H1 (cell line): ENCODE measurements at regions not wholly inside any gene's neighbourhood (a gene's known extent, or its start where the extent isn't known, plus 50 kb on each side); places are given as distances from the start of the nearest gene placed in this dataset.

ENCODE experiments used
- CTCF ChIA-PET: fragments of 300-600 bp; sonication (Branson Sonifier 250); formaldehyde crosslinking; loops from one replicate; lab custom pipeline; 2021; ENCODE audit not compliant: partially characterized antibody; lab: Charles Lee
- POLR2A ChIA-PET: fragments of 300-600 bp; sonication (Branson Sonifier 250); formaldehyde crosslinking; loops from one replicate; lab custom pipeline; 2021; ENCODE audit warnings: inconsistent platforms; ENCODE audit not compliant: partially characterized antibody; lab: Charles Lee
- DNase-seq, 2 experiments: peaks; one replicate each; pipeline versions ENCODE4 v3.0.0 to v3.0.0-alpha.2; 2010 to 2022; ENCODE audit warnings: low spot score in 2 of 2, low read depth in 1 of 2, mixed read lengths in 1 of 2
- FAIRE-seq: peaks from 2 replicates; lab custom pipeline; 2011; peaks lifted over from hg19 to GRCh38; lab: Jason Lieb, UNC
- H2AFZ ChIP-seq: 2 replicates; pipeline ENCODE4 v1.8.1; 2012; ENCODE audit warnings: low read length, inconsistent platforms
- H2AK5ac ChIP-seq: 2 replicates; pipeline ENCODE4 v1.6.1; 2013; ENCODE audit warnings: low read depth, low read length
- H2BK120ac ChIP-seq: replicated peaks from 2 replicates; pipeline ENCODE3; 2013; ENCODE audit warnings: low read depth, low read length, inconsistent platforms
- H2BK12ac ChIP-seq: 2 replicates; pipeline ENCODE4 v1.6.1; 2013; ENCODE audit warnings: low read depth, low read length
- H2BK15ac ChIP-seq: 2 replicates; pipeline ENCODE4 v1.6.1; 2013; ENCODE audit warnings: low read length
- H2BK20ac ChIP-seq: 2 replicates; pipeline ENCODE4 v1.6.1; 2013; ENCODE audit warnings: low read length
- H2BK5ac ChIP-seq: 2 replicates; pipeline ENCODE4 v1.6.1; 2013; ENCODE audit warnings: low read depth, low read length
- H3K14ac ChIP-seq: 2 replicates; pipeline ENCODE4 v1.6.1; 2013; ENCODE audit warnings: inconsistent platforms; ENCODE audit not compliant: insufficient read length
- H3K18ac ChIP-seq: 2 replicates; pipeline ENCODE4 v1.6.1; 2013; ENCODE audit warnings: low read length; ENCODE audit errors: extremely low read depth
- H3K23ac ChIP-seq: 2 replicates; pipeline ENCODE4 v1.6.1; 2013; ENCODE audit warnings: inconsistent platforms; ENCODE audit not compliant: insufficient read length
- H3K23me2 ChIP-seq: 2 replicates; pipeline ENCODE4 v1.6.1; 2013; ENCODE audit warnings: low read depth, low read length
- H3K27ac ChIP-seq: 2 replicates; pipeline ENCODE4 v1.6.1; 2011; ENCODE audit warnings: low read depth, low read length, inconsistent platforms
- H3K27me3 ChIP-seq, 4 experiments: replicated peaks in 1 of 4; 1 replicate in 1 of 4; 2 replicates in 3 of 4; pipeline versions ENCODE4 v1.6.1 to v1.8.1; 2011 to 2013; ENCODE audit warnings: low read length in 3 of 4, mild to moderate bottlenecking in 3 of 4, inconsistent platforms in 2 of 4, mixed read lengths in 2 of 4, moderate library complexity in 1 of 4; ENCODE audit not compliant: control insufficient read depth in 3 of 4, insufficient read depth in 3 of 4; ENCODE audit errors: extremely low read depth in 1 of 4
- H3K36me3 ChIP-seq, 4 experiments: 2 replicates each; pipeline versions ENCODE4 v1.6.1 to v1.8.1; 2011 to 2013; ENCODE audit warnings: mild to moderate bottlenecking in 4 of 4, low read length in 3 of 4, moderate library complexity in 2 of 4, control low read depth in 1 of 4, inconsistent platforms in 1 of 4; ENCODE audit not compliant: insufficient read depth in 4 of 4, control insufficient read depth in 2 of 4
- H3K4ac ChIP-seq: replicated peaks from 2 replicates; pipeline ENCODE3; 2013; ENCODE audit warnings: low read length, low read depth, mixed read lengths, inconsistent platforms; ENCODE audit not compliant: insufficient read length
- H3K4me1 ChIP-seq, 4 experiments: replicated peaks in 1 of 4; 1 replicate in 1 of 4; 2 replicates in 3 of 4; pipeline versions ENCODE4 v1.6.1 to v1.8.1; 2011 to 2013; ENCODE audit warnings: low read length in 3 of 4, inconsistent platforms in 2 of 4, mixed read lengths in 1 of 4; ENCODE audit not compliant: insufficient read depth in 4 of 4, control insufficient read depth in 3 of 4
- H3K4me2 ChIP-seq, 2 experiments: 2 replicates each; pipeline versions ENCODE4 v1.6.1 to v1.8.1; 2011 to 2013; ENCODE audit warnings: low read depth in 2 of 2, low read length in 2 of 2, control low read depth in 1 of 2, inconsistent platforms in 1 of 2, mild to moderate bottlenecking in 1 of 2; ENCODE audit not compliant: insufficient read depth in 1 of 2
- H3K4me3 ChIP-seq, 4 experiments: fragments of 200-600, 300-600 bp in 1 of 4; sonication (generic), shearing (Covaris generic), sonication (Bioruptor Twin) in 1 of 4; 2 replicates each; pipeline versions ENCODE4 v1.5.1 to v1.8.1; 2011 to 2016; ENCODE audit warnings: low read length in 4 of 4, low read depth in 3 of 4, control low read depth in 2 of 4, inconsistent platforms in 2 of 4, mild to moderate bottlenecking in 2 of 4, mixed read lengths in 1 of 4, moderate library complexity in 1 of 4; ENCODE audit not compliant: insufficient read depth in 2 of 4; ENCODE audit errors: extremely low read depth in 1 of 4
- H3K56ac ChIP-seq: replicated peaks from 2 replicates; pipeline ENCODE3; 2013; ENCODE audit warnings: low read depth, mild to moderate bottlenecking, mixed read lengths, low read length, inconsistent platforms; ENCODE audit not compliant: insufficient read length
- H3K79me1 ChIP-seq: 2 replicates; pipeline ENCODE4 v1.6.1; 2013; ENCODE audit warnings: low read depth, low read length, control low read depth
- H3K79me2 ChIP-seq, 2 experiments: 2 replicates each; pipeline versions ENCODE4 v1.6.1 to v1.8.1; 2012 to 2013; ENCODE audit warnings: low read length in 2 of 2, mild to moderate bottlenecking in 2 of 2, inconsistent platforms in 1 of 2; ENCODE audit not compliant: insufficient read depth in 2 of 2, control insufficient read depth in 1 of 2
- H3K9ac ChIP-seq, 4 experiments: replicated peaks in 1 of 4; 1 replicate in 1 of 4; 2 replicates in 3 of 4; pipeline versions ENCODE4 v1.6.1 to v1.8.1; 2011 to 2013; ENCODE audit warnings: low read depth in 3 of 4, low read length in 3 of 4, control low read depth in 2 of 4, mild to moderate bottlenecking in 2 of 4, moderate library complexity in 2 of 4, inconsistent platforms in 1 of 4; ENCODE audit errors: extremely low read depth in 1 of 4
- H3K9me3 ChIP-seq, 2 experiments: 2 replicates each; pipeline versions ENCODE4 v1.6.1 to v1.8.1; 2012 to 2013; ENCODE audit warnings: mild to moderate bottlenecking in 2 of 2, moderate library complexity in 2 of 2, control low read depth in 1 of 2, inconsistent platforms in 1 of 2, low read depth in 1 of 2, low read length in 1 of 2, mixed read lengths in 1 of 2; ENCODE audit not compliant: insufficient read depth in 2 of 2
- H4K20me1 ChIP-seq, 2 experiments: replicated peaks in 1 of 2; 2 replicates each; pipeline versions ENCODE3 to v1.8.1; 2011 to 2013; ENCODE audit warnings: inconsistent platforms in 2 of 2, low read length in 2 of 2, mild to moderate bottlenecking in 1 of 2; ENCODE audit not compliant: insufficient read depth in 2 of 2, control insufficient read depth in 1 of 2
- H4K5ac ChIP-seq: 2 replicates; pipeline ENCODE4 v1.6.1; 2013; ENCODE audit warnings: low read length, low read depth, mixed read lengths, inconsistent platforms; ENCODE audit not compliant: insufficient read length
- H4K8ac ChIP-seq: 2 replicates; pipeline ENCODE4 v1.8.0; 2013; ENCODE audit warnings: mild to moderate bottlenecking, moderate library complexity, low read length, inconsistent platforms; ENCODE audit not compliant: insufficient read depth; ENCODE audit errors: extremely low read depth
- H4K91ac ChIP-seq: replicated peaks from 2 replicates; pipeline ENCODE3; 2013; ENCODE audit warnings: low read length, mixed read lengths, inconsistent platforms; ENCODE audit not compliant: insufficient read length
- FOSL1 ChIP-seq: IDR thresholded peaks from 2 replicates; pipeline ENCODE4 v1.6.1; 2011; ENCODE audit warnings: mild to moderate bottlenecking, low read depth, low read length, moderate library complexity; ENCODE audit not compliant: insufficient read depth
- TAF1 ChIP-seq: IDR thresholded peaks from 2 replicates; pipeline ENCODE4 v1.6.1; 2011; ENCODE audit warnings: mild to moderate bottlenecking, low read depth, low read length
- WGBS, 2 experiments: shearing (Covaris generic) in 1 of 2; methylation state at CpG; one replicate each; pipeline versions ENCODE4 v1.1.6 to v1.1.7; 2013 to 2015; ENCODE audit warnings: low lambda C conversion rate in 2 of 2, mixed read lengths in 2 of 2, inconsistent platforms in 1 of 2, low coverage in 1 of 2, missing lambda C conversion rate in 1 of 2; ENCODE audit not compliant: insufficient replicate concordance in 2 of 2, insufficient coverage in 1 of 2, insufficient read length in 1 of 2; ENCODE audit errors: extremely low coverage in 1 of 2, missing lambda C conversion rate in 1 of 2; 5-methylcytosine and 5-hydroxymethylcytosine counted together

DNA sequence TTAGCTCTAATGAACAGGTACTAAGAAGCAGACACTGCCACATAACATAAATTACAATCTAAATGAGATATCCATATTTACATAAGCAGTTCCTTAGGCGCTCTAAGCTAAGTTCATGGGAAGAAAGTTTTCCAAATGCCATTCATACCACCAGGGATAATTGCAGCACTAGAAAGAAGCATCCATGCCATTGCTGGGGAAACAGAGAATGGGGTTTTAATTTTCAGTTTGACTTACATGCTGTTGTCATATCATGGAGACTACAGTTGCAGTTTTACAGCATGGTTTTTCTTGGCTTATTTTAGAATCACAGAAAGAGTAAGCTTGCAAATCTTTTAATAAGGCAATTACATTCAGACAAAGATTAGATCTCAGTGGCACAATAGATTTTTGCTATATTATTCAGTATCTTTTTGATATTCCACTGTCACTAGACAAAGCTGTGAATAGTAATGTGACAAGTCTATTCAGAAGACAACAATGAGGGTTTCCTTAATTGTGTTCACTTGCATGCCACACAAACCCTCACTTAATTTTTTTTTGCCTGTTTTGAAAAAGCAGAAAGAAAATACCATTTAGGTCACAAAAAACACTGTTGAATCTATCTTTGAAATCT, 108.4 kb upstream of the ELAVL2 start:
- H3K36me3 ChIP-seq = no peaks in the 10 kb centered on the region
- H2BK5ac ChIP-seq = no peak overlapping the region
- FAIRE-seq (no peak), DNase-seq (no peak)
- no peak overlapping the region for H4K91ac ChIP-seq
- CTCF ChIA-PET = interaction anchor here (0.6 kb wide), 2 partner anchors 432 to 680 kb away, joined by 3 to 4 read pairs; no protein-coding TSS in a partner anchor
- H2BK15ac ChIP-seq = no peak overlapping the region
- no peak overlapping the region for H4K5ac ChIP-seq
- H3K27me3 ChIP-seq = no peaks in the 10 kb centered on the region
- no peak overlapping the region for H3K14ac ChIP-seq
- no peak overlapping the region for H3K4ac ChIP-seq
- H3K23me2 ChIP-seq = no peaks in the 10 kb centered on the region
- no peak overlapping the region for H3K4me3 ChIP-seq
- H3K56ac ChIP-seq = no peak overlapping the region
- POLR2A ChIA-PET = no interaction called here
- 29% methylated on average over 1 of the region's 1 CpG; no CpG with 5 or more reads in 1 of the 2 experiments for WGBS, 2 experiments
- H3K18ac ChIP-seq = no peak overlapping the region
- H3K23ac ChIP-seq = no peak overlapping the region
- no peak overlapping the region for H2BK12ac ChIP-seq
- TF ChIP-seq FOSL1 = no peak
- TF ChIP-seq TAF1 = no peak
- H3K79me1 ChIP-seq = no peaks in the 10 kb centered on the region
- peak overlapping the region; percentile 9; the same call in 1 of the 2 replicates for H2AFZ ChIP-seq
- H2BK20ac ChIP-seq = no peak overlapping the region
- no peak overlapping the region for H3K9ac ChIP-seq
- H2BK120ac ChIP-seq = no peak overlapping the region
- no peaks in the 10 kb centered on the region for H4K20me1 ChIP-seq
- 0 out of 7 replicates have a peak, but pooled peaks cover 0 to 6% (median 0%) of the 10 kb centered on the region in 4 experiments for H3K4me1 ChIP-seq
- H3K9me3 ChIP-seq = no peaks in the 10 kb centered on the region
- no peak overlapping the region for H3K27ac ChIP-seq
- H3K79me2 ChIP-seq = no peaks in the 10 kb centered on the region
- H3K4me2 ChIP-seq = peak overlapping the region in 1 of 2 experiments; percentile 16; a peak in 1 of 4 replicates
- H2AK5ac ChIP-seq = no peak overlapping the region
- no peak overlapping the region for H4K8ac ChIP-seq
